HUES64 (cell line): ENCODE measurements at regions not wholly inside any gene's neighbourhood (a gene's known extent, or its start where the extent isn't known, plus 50 kb on each side); places are given as distances from the start of the nearest gene placed in this dataset.

ENCODE experiments used
- H3K27ac ChIP-seq: 2 replicates; pipeline ENCODE4 v1.7.0; 2013; ENCODE audit warnings: low read depth, low read length, inconsistent platforms
- H3K27me3 ChIP-seq: 2 replicates; pipeline ENCODE4 v1.6.1; 2013; ENCODE audit warnings: mild to moderate bottlenecking, low read length; ENCODE audit not compliant: insufficient read depth
- H3K36me3 ChIP-seq: 2 replicates; pipeline ENCODE4 v1.6.1; 2013; ENCODE audit warnings: mild to moderate bottlenecking, low read length; ENCODE audit not compliant: insufficient read depth
- H3K4me1 ChIP-seq: 2 replicates; pipeline ENCODE4 v1.6.1; 2013; ENCODE audit warnings: mild to moderate bottlenecking, low read length, moderate library complexity; ENCODE audit not compliant: insufficient read depth
- H3K4me3 ChIP-seq: 2 replicates; pipeline ENCODE4 v1.5.1; 2013; ENCODE audit warnings: mild to moderate bottlenecking, low read length, moderate library complexity
- H3K9ac ChIP-seq: 2 replicates; pipeline ENCODE4 v1.6.1; 2013; ENCODE audit warnings: mild to moderate bottlenecking, low read depth, low read length
- H3K9me3 ChIP-seq: 2 replicates; pipeline ENCODE4 v1.6.1; 2013; ENCODE audit warnings: low read depth, low read length; ENCODE audit not compliant: insufficient read depth
- WGBS: fragments of 150-250, 120-280 bp; methylation state at CpG from one replicate; pipeline ENCODE4 v1.1.7; 2013; ENCODE audit warnings: missing lambda C conversion rate; 5-methylcytosine and 5-hydroxymethylcytosine counted together

GRCh38 chr20:51217347-51218045 lies 194.6 kb upstream of the KCNG1 start:
- 96% methylated on average over 3 of the region's 3 CpGs for WGBS

DNA sequence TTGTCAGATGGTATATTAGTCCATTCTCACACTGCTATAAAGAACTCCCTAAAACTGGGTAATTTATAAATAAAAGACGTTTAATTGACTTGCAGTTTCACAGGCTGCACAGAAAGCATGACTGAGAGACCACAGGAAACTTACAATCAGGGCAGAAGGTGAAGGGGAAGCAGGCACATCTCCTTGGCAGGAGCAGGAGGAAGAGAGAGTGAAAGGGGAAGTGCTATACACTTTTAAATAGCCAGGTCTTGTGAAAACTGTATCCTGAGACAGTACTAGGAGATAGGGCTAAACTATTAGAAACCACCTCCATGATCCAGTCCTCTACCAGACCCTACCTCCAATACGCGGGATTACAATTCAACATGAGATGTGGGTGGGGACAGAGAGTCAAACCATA lies 193.9 kb upstream of the KCNG1 start:
- Histone ChIP-seq H3K9ac (no peak overlapping the region), H3K27ac (no peak overlapping the region), H3K27me3 (peaks cover 6% of the 10 kb centered on the region; the same call in 1 of the 2 replicates), H3K4me1 (peaks cover 8% of the 10 kb centered on the region; the same call in 1 of the 2 replicates), H3K36me3 (no peaks in the 10 kb centered on the region), H3K9me3 (peaks cover 16% of the 10 kb centered on the region), H3K4me3 (no peak overlapping the region)
- 94% methylated on average over 3 of the region's 3 CpGs for WGBS

More at GRCh38 chr20:51217347-51218045, 194.6 kb upstream of the KCNG1 start:
- Histone ChIP-seq H3K4me1 (peaks cover 14% of the 10 kb centered on the region), H3K27me3 (peaks cover 6% of the 10 kb centered on the region; the same call in 1 of the 2 replicates), H3K9ac (no peak overlapping the region), H3K4me3 (no peak overlapping the region), H3K9me3 (peaks cover 16% of the 10 kb centered on the region), H3K27ac (no peak overlapping the region), H3K36me3 (no peaks in the 10 kb centered on the region)

GRCh38 chr20:51212816-51213215 lies 189.9 kb upstream of the KCNG1 start:
- Histone ChIP-seq H3K27ac (no peak overlapping the region), H3K27me3 (no peaks in the 10 kb centered on the region), H3K4me1 (peaks cover 7% of the 10 kb centered on the region; the same call in 1 of the 2 replicates), H3K9me3 (peaks cover 13% of the 10 kb centered on the region), H3K36me3 (no peaks in the 10 kb centered on the region), H3K9ac (no peak overlapping the region), H3K4me3 (no peak overlapping the region)
- 89% methylated on average over 3 of the region's 3 CpGs for WGBS

DNA sequence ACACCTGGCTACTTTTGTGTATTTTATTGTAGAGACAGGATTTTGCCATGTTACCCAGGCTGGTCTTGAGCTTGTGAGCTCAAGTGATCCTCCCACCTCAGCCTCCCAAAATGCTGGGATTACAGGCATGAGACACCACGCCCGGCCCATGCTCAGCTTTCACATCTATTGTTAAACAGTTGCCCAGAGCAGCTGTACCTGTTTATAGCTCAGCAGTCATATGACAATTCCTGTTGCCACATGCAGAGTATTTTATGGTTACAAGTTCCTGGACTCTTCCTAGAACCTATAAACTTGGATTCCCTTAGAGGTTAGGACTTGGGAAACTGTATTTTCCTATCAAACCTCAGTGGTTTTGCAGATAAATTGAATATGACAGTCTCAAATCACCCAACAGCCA lies 188.3 kb upstream of the KCNG1 start:
- 87% methylated on average over 2 of the region's 2 CpGs for WGBS
- H3K9me3 ChIP-seq: peaks cover under 1% of the 10 kb centered on the region; the same call in 1 of the 2 replicates
- no peak overlapping the region for H3K4me3 ChIP-seq
- no peaks in the 10 kb centered on the region for H3K27me3 ChIP-seq
- H3K4me1 ChIP-seq: peaks cover 7% of the 10 kb centered on the region; the same call in 1 of the 2 replicates
- no peak overlapping the region for H3K9ac ChIP-seq
- H3K36me3 ChIP-seq: no peaks in the 10 kb centered on the region
- no peak overlapping the region for H3K27ac ChIP-seq

DNA sequence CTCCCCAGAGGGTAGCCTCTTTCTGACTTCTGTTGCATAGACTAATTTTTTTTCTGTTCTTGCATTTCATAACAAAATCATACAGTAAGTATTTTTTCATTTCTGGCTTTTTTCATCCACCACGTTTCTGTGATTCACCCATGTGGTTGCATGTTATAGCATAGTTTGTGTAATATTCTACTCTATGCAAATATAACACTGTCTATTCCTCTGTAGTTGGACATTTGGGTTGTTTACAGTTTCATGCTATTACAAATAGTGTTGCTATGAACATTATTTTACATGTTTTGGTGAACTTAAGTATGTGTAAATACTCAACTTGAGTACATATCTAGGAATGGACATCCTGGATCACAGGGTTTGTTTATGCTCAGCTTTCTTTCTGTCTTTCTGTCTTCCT lies 187.2 kb upstream of the KCNG1 start:
- Histone ChIP-seq H3K27ac (no peak overlapping the region), H3K4me1 (peaks cover 7% of the 10 kb centered on the region; the same call in 1 of the 2 replicates), H3K9me3 (no peaks in the 10 kb centered on the region), H3K36me3 (no peaks in the 10 kb centered on the region), H3K9ac (no peak overlapping the region), H3K4me3 (no peak overlapping the region), H3K27me3 (no peaks in the 10 kb centered on the region)
- WGBS: no CpG with 5 or more reads among the region's 1 CpG

GRCh38 chr20:51208162-51208561 lies 185.3 kb upstream of the KCNG1 start:
- Histone ChIP-seq H3K9me3 (no peaks in the 10 kb centered on the region), H3K4me1 (peaks cover 6% of the 10 kb centered on the region; the same call in 1 of the 2 replicates), H3K9ac (no peak overlapping the region), H3K27ac (no peak overlapping the region), H3K4me3 (no peak overlapping the region), H3K36me3 (no peaks in the 10 kb centered on the region), H3K27me3 (no peaks in the 10 kb centered on the region)
- 91% methylated on average over 3 of the region's 3 CpGs for WGBS

DNA sequence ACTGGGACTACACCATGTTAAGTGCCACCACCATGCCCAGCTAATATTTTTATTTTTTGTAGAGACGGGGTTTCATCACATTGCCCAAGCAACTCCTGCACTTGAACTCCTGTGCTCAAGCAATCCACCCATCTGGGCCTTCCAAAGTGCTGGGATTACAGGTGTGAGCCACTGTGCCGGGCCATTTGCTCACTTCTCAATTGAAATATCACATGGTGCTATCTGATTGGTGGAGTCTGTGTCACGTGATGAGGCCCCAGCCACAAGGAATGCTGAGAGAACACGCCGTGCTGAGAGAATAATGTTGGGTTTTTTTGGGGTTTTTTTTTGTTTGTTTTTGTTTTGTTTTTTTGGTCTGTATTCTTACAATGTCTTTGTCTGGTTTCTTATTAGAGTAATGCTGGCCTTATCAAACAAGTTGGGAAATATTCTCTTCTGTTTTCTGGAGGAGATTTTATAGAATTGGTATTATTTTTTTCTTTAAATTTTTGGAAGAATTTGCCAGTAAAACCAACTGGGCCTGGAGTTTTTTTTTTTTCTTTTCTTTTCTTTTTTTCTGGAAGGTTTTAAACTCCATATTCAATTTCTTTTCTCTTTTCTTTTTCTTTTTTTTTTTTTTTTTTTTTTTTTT lies 183.2 kb upstream of the KCNG1 start:
- Histone ChIP-seq H3K9me3 (no peaks in the 10 kb centered on the region), H3K36me3 (no peaks in the 10 kb centered on the region), H3K4me1 (no peaks in the 10 kb centered on the region), H3K27me3 (no peaks in the 10 kb centered on the region), H3K9ac (no peak overlapping the region), H3K4me3 (no peak overlapping the region), H3K27ac (no peak overlapping the region)
- 88% methylated on average over 5 of the region's 5 CpGs for WGBS

GRCh38 chr20:51204794-51205193 lies 181.9 kb upstream of the KCNG1 start:
- Histone ChIP-seq H3K27me3 (no peaks in the 10 kb centered on the region), H3K36me3 (no peaks in the 10 kb centered on the region), H3K27ac (no peak overlapping the region), H3K9me3 (no peaks in the 10 kb centered on the region), H3K9ac (no peak overlapping the region), H3K4me1 (no peaks in the 10 kb centered on the region), H3K4me3 (no peak overlapping the region)
- no CpG with 5 or more reads among the region's 1 CpG for WGBS

GRCh38 chr20:51204051-51204715 lies 181.3 kb upstream of the KCNG1 start:
- no peaks in the 10 kb centered on the region for H3K36me3 ChIP-seq
- H3K9me3 ChIP-seq: no peaks in the 10 kb centered on the region
- H3K9ac ChIP-seq: no peak overlapping the region
- H3K27me3 ChIP-seq: no peaks in the 10 kb centered on the region
- H3K27ac ChIP-seq: no peak overlapping the region
- H3K4me3 ChIP-seq: no peak overlapping the region
- WGBS: 91% methylated on average over 3 of the region's 3 CpGs
- no peaks in the 10 kb centered on the region for H3K4me1 ChIP-seq

DNA sequence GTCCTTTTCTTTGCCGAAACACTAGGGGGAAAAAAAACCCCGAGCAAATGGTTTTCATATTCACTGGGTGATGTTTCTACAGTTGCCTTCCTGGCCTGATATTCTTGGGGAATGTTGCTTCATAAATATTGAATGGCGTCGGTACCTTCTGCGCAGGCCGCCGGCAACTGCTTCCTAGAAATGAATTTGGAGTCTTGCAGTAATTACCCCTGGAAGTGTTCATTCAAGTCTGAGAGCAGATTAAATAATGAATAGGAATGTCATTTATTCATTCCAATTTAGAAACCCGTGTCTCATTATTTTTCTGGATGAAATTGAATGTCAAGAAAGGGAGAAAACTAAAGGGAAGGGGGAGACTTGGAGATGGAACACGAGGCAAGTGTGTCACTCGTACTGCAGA lies 179.4 kb upstream of the KCNG1 start:
- Histone ChIP-seq H3K36me3 (no peaks in the 10 kb centered on the region), H3K27me3 (no peaks in the 10 kb centered on the region), H3K4me1 (no peaks in the 10 kb centered on the region), H3K27ac (no peak overlapping the region), H3K9ac (no peak overlapping the region), H3K4me3 (no peak overlapping the region), H3K9me3 (no peaks in the 10 kb centered on the region)
- WGBS: 93% methylated on average over 10 of the region's 10 CpGs

GRCh38 chr20:51199920-51200319 lies 177.0 kb upstream of the KCNG1 start:
- Histone ChIP-seq H3K27ac (no peak overlapping the region), H3K9ac (no peak overlapping the region), H3K4me1 (no peaks in the 10 kb centered on the region), H3K4me3 (no peak overlapping the region), H3K36me3 (no peaks in the 10 kb centered on the region), H3K27me3 (no peaks in the 10 kb centered on the region), H3K9me3 (no peaks in the 10 kb centered on the region)
- WGBS: 89% methylated on average over 6 of the region's 6 CpGs
